ENCODE measurements at regions not wholly inside any gene's neighbourhood (a gene's known extent, or its start where the extent isn't known, plus 50 kb on each side); places are given as distances from the start of the nearest gene placed in this dataset.

GRCh38 chrX:140866446-140866845 lies 135.9 kb upstream of the SPANXB1 start:
- Histone ChIP-seq H3K27me3 (ENCODE audit: control insufficient read depth, insufficient read depth, low read length) (no peaks in the 10 kb centered on the region), H2BK20ac (ENCODE audit: low read depth, low read length) (no peak overlapping the region), H2BK15ac (ENCODE audit: low read depth, low read length) (no peak overlapping the region), H2BK5ac (ENCODE audit: low read depth, low read length, poor library complexity, severe bottlenecking) (no peak overlapping the region), H3K18ac (ENCODE audit: low read depth, low read length) (no peak overlapping the region), H3K4me3 (ENCODE audit: insufficient read depth, low read depth, low read length) (no peak overlapping the region), H2BK120ac (ENCODE audit: low read depth, low read length) (no peak overlapping the region), H3K9me1 (ENCODE audit: insufficient read depth, low read length) (no peaks in the 10 kb centered on the region), H3K4me2 (ENCODE audit: low read depth, low read length) (no peak overlapping the region), H4K20me1 (ENCODE audit: insufficient read depth, low read length) (no peaks in the 10 kb centered on the region), H3K36me3 (ENCODE audit: control insufficient read depth, insufficient read depth, low read length) (no peaks in the 10 kb centered on the region), H2AK9ac (replicated peaks; ENCODE audit: low read depth, low read length, poor library complexity) (no peak overlapping the region), H3K4me1 (ENCODE audit: control insufficient read depth, insufficient read depth, low read length) (no peaks in the 10 kb centered on the region), H2AK5ac (ENCODE audit: low read depth, low read length) (no peak overlapping the region), H3K9me3 (ENCODE audit: control insufficient read depth, insufficient read depth, low read length) (no peaks in the 10 kb centered on the region; the same call in 1 of the 2 replicates), H4K91ac (ENCODE audit: insufficient read depth, low read depth, low read length) (no peak overlapping the region), H3K23ac (ENCODE audit: low read depth, low read length) (no peak overlapping the region), H4K8ac (ENCODE audit: low read depth in 2 of 2, low read length in 2 of 2) (no peak overlapping the region), H3K9ac (ENCODE audit: low read depth, low read length) (no peak overlapping the region), H3K79me1 (ENCODE audit: low read depth in 1 of 2, low read length in 2 of 2) (no peaks in the 10 kb centered on the region), H3K4ac (ENCODE audit: low read depth, low read length) (no peak overlapping the region), H4K5ac (ENCODE audit: low read depth, low read length) (no peak overlapping the region), H2AFZ (replicated peaks; ENCODE audit: low read length, poor library complexity) (no peak overlapping the region), H3K27ac (ENCODE audit: insufficient read depth, low read length) (no peak overlapping the region), H3K56ac (ENCODE audit: extremely low read depth, insufficient read depth, low read length) (no peak overlapping the region), H3K14ac (replicated peaks; ENCODE audit: low read depth, low read length) (no peak overlapping the region)
- BruUV-seq (replicated peaks), result no TSS peak
- WGBS, 2 experiments (ENCODE audit: extremely low coverage in 2 of 2, insufficient read length in 1 of 2), result no CpG with 5 or more reads among the region's 1 CpG
- intact Hi-C loops (cut with micrococcal nuclease) (no loop called here), in situ Hi-C loops (cut with MboI; ENCODE audit: low sequenced_read_pairs) (no loop called here), dilution Hi-C loops (cut with HindIII; ENCODE audit: low sequenced_read_pairs, unreplicated experiment) (no loop called here)
- no peak for TF ChIP-seq MXI1 (IDR thresholded peaks at IDR 0.05; ENCODE audit: borderline replicate concordance, low read depth, low read length)
- TF ChIP-seq SMC3 (IDR thresholded peaks at IDR 0.05; ENCODE audit: low read depth, low read length), result no peak
- no peak for TF ChIP-seq POLR2A (IDR thresholded peaks at IDR 0.05; ENCODE audit: low read depth, low read length)
- TF ChIP-seq ELK1 (IDR thresholded peaks at IDR 0.05; ENCODE audit: borderline replicate concordance, low read depth, low read length), result no peak
- no peak for TF ChIP-seq CTCF (conservative IDR thresholded peaks at IDR 0.05; ENCODE audit: low read depth, low read length)
- TF ChIP-seq CHD1 (IDR thresholded peaks at IDR 0.05; ENCODE audit: low read depth, low read length), result no peak
- ChIA-PET POLR2A (ENCODE audit: unreplicated experiment) (no interaction called here), CTCF (no interaction called here)
- DNase-seq, result no peak
- ATAC-seq (ENCODE audit: low read depth), result no peak

Measured in IMR-90 (cell line).